ENCODE measurements at regions not wholly inside any gene's neighbourhood (a gene's known extent, or its start where the extent isn't known, plus 50 kb on each side); places are given as distances from the start of the nearest gene placed in this dataset.
A peak's percentile ranks its signal among the peaks of the same experiment; 100 is the strongest.
"Not testable (repeated sequence)": the region's sequence is repeated elsewhere in the genome, so short reads cannot be mapped to it uniquely, and the experiment has no call there.

DNA sequence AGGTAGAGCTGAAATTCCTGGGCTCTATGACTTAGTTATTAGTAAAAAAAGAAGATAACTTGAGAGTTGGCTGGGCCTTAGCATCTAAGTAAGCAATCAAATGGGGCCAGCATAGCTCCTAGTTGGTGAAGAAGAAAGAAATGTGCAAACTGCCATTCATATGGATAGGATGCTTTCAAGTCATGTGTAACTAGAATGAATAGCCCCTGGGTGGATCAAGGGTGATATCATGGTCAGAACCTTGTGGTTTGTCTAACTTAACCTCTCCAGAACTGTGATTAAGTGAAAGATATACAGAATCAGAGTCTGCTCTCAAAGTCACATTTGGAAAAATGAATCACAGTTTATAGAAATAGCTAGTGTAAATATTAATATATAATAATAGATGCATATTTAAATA lies 198.7 kb upstream of the DTNA start:
- TF ChIP-seq, protein P1, sequence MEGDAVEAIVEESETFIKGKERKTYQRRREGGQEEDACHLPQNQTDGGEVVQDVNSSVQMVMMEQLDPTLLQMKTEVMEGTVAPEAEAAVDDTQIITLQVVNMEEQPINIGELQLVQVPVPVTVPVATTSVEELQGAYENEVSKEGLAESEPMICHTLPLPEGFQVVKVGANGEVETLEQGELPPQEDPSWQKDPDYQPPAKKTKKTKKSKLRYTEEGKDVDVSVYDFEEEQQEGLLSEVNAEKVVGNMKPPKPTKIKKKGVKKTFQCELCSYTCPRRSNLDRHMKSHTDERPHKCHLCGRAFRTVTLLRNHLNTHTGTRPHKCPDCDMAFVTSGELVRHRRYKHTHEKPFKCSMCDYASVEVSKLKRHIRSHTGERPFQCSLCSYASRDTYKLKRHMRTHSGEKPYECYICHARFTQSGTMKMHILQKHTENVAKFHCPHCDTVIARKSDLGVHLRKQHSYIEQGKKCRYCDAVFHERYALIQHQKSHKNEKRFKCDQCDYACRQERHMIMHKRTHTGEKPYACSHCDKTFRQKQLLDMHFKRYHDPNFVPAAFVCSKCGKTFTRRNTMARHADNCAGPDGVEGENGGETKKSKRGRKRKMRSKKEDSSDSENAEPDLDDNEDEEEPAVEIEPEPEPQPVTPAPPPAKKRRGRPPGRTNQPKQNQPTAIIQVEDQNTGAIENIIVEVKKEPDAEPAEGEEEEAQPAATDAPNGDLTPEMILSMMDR (IDR thresholded peaks at IDR 0.05; ENCODE audit: borderline replicate concordance), result no peak
- Histone ChIP-seq H3K36me3 (no peaks in the 10 kb centered on the region), H3K4me3 (no peak overlapping the region), H3K4me1 (peaks cover 46% of the 10 kb centered on the region), H3K27me3 (ENCODE audit: low read depth) (no peaks in the 10 kb centered on the region), H3K27ac (replicated peaks) (peak overlapping the region; percentile 32), H3K9me3 (replicated peaks) (peaks cover 6% of the 10 kb centered on the region)
- DNase-seq, result no peak
- intact Hi-C loops (cut with micrococcal nuclease), result no loop called here

DNA sequence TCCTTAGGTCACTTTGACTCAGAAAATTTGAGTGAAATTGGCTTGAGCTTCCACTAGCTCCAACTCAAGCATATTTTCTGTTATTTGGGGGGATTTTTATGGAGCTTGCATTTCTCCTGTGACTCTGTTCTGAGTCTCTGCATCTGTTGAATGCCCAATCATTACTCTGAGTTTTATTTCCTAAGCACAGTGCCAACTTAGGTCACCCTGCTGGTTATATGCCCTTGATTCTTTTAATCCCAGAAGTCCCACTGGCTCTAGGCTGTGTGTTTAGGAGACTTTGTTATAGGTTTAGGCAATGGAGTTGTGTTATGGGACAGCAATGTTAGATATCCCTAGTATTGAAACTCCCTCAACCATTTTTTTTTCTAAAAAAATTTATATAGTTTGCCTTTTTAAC lies 198.2 kb upstream of the DTNA start:
- H3K36me3 ChIP-seq, result no peaks in the 10 kb centered on the region
- H3K27ac ChIP-seq (replicated peaks), result peak overlapping the region; percentile 32
- TF ChIP-seq, protein P1 (IDR thresholded peaks at IDR 0.05; ENCODE audit: borderline replicate concordance), result no peak
- no peak overlapping the region for H3K4me3 ChIP-seq
- H3K27me3 ChIP-seq (ENCODE audit: low read depth), result no peaks in the 10 kb centered on the region
- peaks cover 10% of the 10 kb centered on the region for H3K9me3 ChIP-seq (replicated peaks)
- peaks cover 46% of the 10 kb centered on the region for H3K4me1 ChIP-seq
- DNase-seq, result no peak
- intact Hi-C loops (cut with micrococcal nuclease), result no loop called here

DNA sequence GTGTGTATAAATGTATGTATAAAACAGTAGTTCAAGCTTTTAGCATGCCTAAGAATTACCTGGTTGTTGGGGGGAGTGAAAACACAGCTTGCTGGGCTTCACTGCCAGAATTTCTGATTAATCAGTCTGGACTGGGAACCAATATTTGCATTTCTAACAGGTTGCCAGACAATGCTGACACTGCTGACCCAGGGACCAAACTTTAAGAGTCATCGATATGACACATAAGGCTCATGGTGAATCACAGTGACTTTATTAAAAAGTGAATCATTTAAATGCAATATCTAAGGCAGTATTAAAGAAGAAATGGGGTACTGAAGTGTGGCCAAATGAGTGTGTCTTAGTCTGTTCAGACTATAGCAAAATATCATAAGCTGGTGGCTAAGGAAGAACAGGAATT lies 195.9 kb upstream of the DTNA start:
- TF ChIP-seq, protein P1 (IDR thresholded peaks at IDR 0.05; ENCODE audit: borderline replicate concordance), result no peak
- Histone ChIP-seq H3K27me3 (ENCODE audit: low read depth) (no peaks in the 10 kb centered on the region), H3K4me3 (no peak overlapping the region), H3K36me3 (no peaks in the 10 kb centered on the region), H3K4me1 (peaks cover 36% of the 10 kb centered on the region), H3K9me3 (replicated peaks) (peaks cover 11% of the 10 kb centered on the region), H3K27ac (replicated peaks) (no peak overlapping the region)
- intact Hi-C loops (cut with micrococcal nuclease), result no loop called here
- no peak for DNase-seq

DNA sequence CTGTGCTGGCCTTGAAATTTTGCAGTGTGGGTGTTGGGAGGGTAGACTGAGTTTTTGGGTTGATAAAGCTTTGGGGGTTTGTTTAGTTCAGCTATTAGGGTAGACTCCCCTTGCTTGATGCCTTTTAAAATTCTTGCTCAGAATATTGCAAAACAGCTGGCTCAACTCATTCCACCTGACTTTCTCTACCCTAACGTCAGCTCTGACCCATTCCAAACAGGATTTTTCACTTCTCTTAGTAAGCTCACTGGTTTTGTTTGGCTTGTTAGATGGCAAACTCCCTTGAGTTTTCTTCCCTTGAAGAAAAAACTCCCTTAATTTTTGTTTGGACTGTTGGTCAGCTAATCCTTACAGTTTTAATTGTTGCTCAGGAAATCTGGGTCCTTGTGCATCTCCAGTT lies 195.1 kb upstream of the DTNA start:
- H3K27me3 ChIP-seq (ENCODE audit: low read depth), result no peaks in the 10 kb centered on the region
- no peak overlapping the region for H3K4me3 ChIP-seq
- no peak overlapping the region for H3K27ac ChIP-seq (replicated peaks)
- peaks cover 29% of the 10 kb centered on the region for H3K4me1 ChIP-seq
- no peak for DNase-seq
- H3K36me3 ChIP-seq, result no peaks in the 10 kb centered on the region
- TF ChIP-seq, protein P1 (IDR thresholded peaks at IDR 0.05; ENCODE audit: borderline replicate concordance), result no peak
- intact Hi-C loops (cut with micrococcal nuclease), result no loop called here
- H3K9me3 ChIP-seq (replicated peaks), result peaks cover 11% of the 10 kb centered on the region

DNA sequence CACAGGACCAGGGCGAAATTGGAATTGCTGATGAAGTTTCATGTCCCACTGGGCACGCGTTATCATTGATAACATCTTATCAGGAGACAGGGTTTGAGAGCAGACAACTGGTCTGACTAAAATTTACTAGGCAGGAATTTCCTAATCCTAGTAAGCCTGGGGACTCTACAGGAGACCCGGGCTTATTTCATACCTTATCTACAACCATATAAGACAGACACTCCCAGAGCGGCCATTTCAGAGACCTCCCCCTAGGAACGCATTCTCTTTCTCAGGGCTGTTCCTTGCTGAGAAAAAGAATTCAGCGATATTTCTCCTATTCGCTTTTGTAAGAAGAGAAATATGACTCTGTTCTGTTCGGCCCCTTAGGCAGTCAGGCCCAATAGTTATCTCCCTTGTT lies 193.7 kb upstream of the DTNA start:
- DNase-seq; intact Hi-C loops (cut with micrococcal nuclease); H3K27ac ChIP-seq (replicated peaks); H3K4me3 ChIP-seq; H3K27me3 ChIP-seq (ENCODE audit: low read depth); H3K36me3 ChIP-seq: not testable (repeated sequence)
- peaks cover 11% of the 10 kb centered on the region for H3K9me3 ChIP-seq (replicated peaks)
- H3K4me1 ChIP-seq, result peaks cover 22% of the 10 kb centered on the region

DNA sequence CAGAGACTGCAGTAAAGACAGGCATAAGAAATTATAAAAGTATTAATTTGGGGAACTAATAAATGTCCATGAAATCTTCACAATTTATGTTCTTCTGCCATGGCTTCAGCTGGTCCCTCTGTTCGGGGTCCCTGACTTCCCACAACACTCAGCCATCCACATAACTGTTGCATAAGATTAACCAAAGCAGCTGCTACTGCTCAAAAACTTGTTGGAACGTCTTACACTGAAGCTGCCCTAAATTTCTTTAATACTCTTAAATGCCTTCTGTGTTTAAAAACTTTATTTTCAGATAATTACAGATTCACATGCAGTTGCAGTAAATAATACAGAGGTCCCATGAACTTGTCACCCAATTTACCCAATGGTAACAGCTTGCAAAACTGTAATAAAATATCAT lies 193.1 kb upstream of the DTNA start:
- peaks cover 11% of the 10 kb centered on the region for H3K9me3 ChIP-seq (replicated peaks)
- H3K27me3 ChIP-seq (ENCODE audit: low read depth); H3K4me3 ChIP-seq; intact Hi-C loops (cut with micrococcal nuclease); H3K36me3 ChIP-seq; H3K27ac ChIP-seq (replicated peaks); DNase-seq: not testable (repeated sequence)
- H3K4me1 ChIP-seq, result peaks cover 22% of the 10 kb centered on the region

DNA sequence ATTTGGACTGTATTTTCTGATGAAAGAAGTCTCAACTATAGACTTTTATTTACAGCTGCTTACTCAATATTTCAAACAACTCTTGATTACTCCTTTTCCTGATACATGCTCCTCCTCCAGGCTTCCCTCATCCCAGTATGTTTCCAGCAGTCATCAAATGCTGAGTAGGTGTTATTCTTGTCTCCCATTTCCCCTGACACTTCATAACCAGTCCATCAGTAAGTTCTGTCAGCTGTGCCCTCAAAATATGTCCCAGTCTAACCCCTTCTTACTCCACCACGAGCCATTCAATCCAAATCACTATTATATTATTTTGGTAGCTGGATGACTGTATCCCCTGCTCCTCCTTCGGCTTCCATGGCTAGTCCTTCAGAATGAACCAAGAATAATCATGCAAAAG lies 189.1 kb upstream of the DTNA start:
- Histone ChIP-seq H3K36me3 (no peaks in the 10 kb centered on the region), H3K27me3 (ENCODE audit: low read depth) (no peaks in the 10 kb centered on the region), H3K4me1 (peaks cover 49% of the 10 kb centered on the region), H3K4me3 (no peak overlapping the region), H3K9me3 (replicated peaks) (peaks cover 10% of the 10 kb centered on the region), H3K27ac (replicated peaks) (no peak overlapping the region)
- intact Hi-C loops (cut with micrococcal nuclease), result no loop called here
- no peak for DNase-seq
- TF ChIP-seq, protein P1 (IDR thresholded peaks at IDR 0.05; ENCODE audit: borderline replicate concordance), result no peak
